GM19463 (cell line): ENCODE measurements at regions not wholly inside any gene's neighbourhood (a gene's known extent, or its start where the extent isn't known, plus 50 kb on each side); places are given as distances from the start of the nearest gene placed in this dataset.
"Not testable (repeated sequence)": the region's sequence is repeated elsewhere in the genome, so short reads cannot be mapped to it uniquely, and the experiment has no call there.

ENCODE experiments used
- ATAC-seq: cut with Tn5 transposase; IDR thresholded peaks from one replicate; pipeline ENCODE4 v1.9.1; 2021; ENCODE audit warnings: mild to moderate bottlenecking, moderate library complexity; ENCODE audit not compliant: unreplicated experiment

GRCh38 chr16:65283181-65283651 is 161.4 kb upstream of the CDH11 start:
- ATAC-seq = no peak

- ATAC-seq = no peak
These were observed 159.7 kb upstream of the CDH11 start for GRCh38 chr16:65281586-65281985.

GRCh38 chr16:65280845-65281512 is 159.1 kb upstream of the CDH11 start:
- no peak for ATAC-seq

GRCh38 chr16:65279576-65279975 is 157.7 kb upstream of the CDH11 start:
- no peak for ATAC-seq

- no peak for ATAC-seq
These were observed 157.0 kb upstream of the CDH11 start for GRCh38 chr16:65278874-65279273.

- no peak for ATAC-seq
These were observed 152.7 kb upstream of the CDH11 start for GRCh38 chr16:65274566-65274965.

GRCh38 chr16:65272699-65273414 is 151.0 kb upstream of the CDH11 start:
- no peak for ATAC-seq

- ATAC-seq = no peak
These were observed 150.1 kb upstream of the CDH11 start for GRCh38 chr16:65271996-65272395.

GRCh38 chr16:65268331-65268730 is 146.5 kb upstream of the CDH11 start:
- no peak for ATAC-seq

GRCh38 chr16:65263896-65264295 is 142.0 kb upstream of the CDH11 start:
- no peak for ATAC-seq

GRCh38 chr16:65260746-65261145 is 138.9 kb upstream of the CDH11 start:
- no peak for ATAC-seq

GRCh38 chr16:65254144-65254543 is 132.3 kb upstream of the CDH11 start:
- ATAC-seq = no peak

GRCh38 chr16:65249768-65250167 is 127.9 kb upstream of the CDH11 start:
- ATAC-seq = no peak

GRCh38 chr16:65244787-65245186 is 122.9 kb upstream of the CDH11 start:
- no peak for ATAC-seq

- ATAC-seq = no peak
These were observed 113.7 kb upstream of the CDH11 start for GRCh38 chr16:65235339-65236177.

- ATAC-seq = not testable (repeated sequence)
These were observed 113.0 kb upstream of the CDH11 start for GRCh38 chr16:65234721-65235320.

GRCh38 chr16:65229191-65229662 is 107.4 kb upstream of the CDH11 start:
- no peak for ATAC-seq

GRCh38 chr16:65227150-65227835 is 105.4 kb upstream of the CDH11 start:
- ATAC-seq = no peak

GRCh38 chr16:65226077-65226476 is 104.2 kb upstream of the CDH11 start:
- ATAC-seq = no peak

GRCh38 chr16:65225488-65225887 is 103.6 kb upstream of the CDH11 start:
- ATAC-seq = no peak
